ENCODE measurements at regions not wholly inside any gene's neighbourhood (a gene's known extent, or its start where the extent isn't known, plus 50 kb on each side); places are given as distances from the start of the nearest gene placed in this dataset.

DNA sequence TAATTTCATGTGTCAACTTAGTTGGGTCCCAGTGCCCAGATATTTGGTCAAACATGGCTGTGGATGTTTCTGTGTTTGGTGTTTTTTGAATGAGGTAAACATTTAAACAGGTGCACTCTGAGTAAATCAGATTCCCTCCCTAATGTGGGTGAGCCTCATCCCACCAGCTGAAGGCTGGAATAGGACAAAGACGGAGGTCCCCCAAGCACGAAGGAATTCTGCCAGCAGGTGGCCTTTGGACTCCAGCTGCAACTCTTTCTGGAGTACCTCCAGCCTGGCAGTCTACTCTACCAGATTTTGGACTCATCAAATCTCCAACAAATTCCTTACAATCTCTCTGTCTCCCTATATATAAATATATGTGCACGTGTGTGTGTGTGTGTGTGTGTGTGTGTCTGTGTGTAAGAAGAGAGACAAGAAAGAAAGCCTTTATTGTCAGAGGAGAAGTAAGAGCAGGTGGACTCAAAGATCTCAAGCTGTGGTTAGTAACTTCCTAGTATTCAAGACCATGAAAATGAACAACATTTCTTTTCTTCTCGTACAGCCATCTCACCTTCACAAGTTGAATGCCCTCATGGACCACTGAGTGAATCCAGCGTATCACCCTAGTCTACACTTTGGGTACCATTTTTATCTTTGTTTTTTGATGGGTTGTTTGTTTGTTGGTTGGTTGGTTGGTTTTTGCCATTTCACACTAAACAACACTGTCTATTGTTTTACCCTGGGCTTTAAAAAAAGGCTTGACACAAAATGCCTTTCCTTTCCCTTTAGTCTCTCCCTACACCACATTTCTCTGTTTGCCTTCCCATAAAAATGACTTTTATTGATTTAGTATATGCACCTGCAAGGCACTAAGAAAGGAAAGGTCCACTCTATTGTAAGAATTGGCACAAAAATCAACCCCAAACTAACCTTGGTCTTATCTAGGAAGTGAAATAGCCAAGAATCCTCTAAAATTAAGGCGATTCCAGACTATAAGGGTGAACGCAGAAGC lies 118.7 kb downstream of the TENT4A start:
- no peak for DNase-seq (ENCODE audit: low spot score)

DNA sequence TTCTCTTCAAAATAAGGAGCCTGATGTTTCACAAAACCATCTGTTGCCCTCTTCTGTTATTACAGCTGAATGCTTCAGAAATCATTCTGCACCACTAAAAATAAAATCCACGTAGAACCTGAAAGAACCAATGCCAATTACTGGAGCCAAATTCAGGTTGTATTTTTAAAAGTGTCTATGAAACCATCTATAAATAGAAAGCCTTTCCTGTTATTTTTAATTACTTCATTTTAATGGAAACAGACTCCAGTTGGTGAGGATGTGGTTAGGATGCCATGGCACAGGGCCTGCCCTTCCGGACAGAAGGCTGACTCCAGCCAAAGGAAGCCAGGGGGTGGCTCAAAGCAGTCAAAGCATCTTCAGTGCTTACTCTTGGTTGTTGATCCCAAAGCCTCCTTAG lies 119.8 kb downstream of the TENT4A start:
- no peak for DNase-seq (ENCODE audit: low spot score)

DNA sequence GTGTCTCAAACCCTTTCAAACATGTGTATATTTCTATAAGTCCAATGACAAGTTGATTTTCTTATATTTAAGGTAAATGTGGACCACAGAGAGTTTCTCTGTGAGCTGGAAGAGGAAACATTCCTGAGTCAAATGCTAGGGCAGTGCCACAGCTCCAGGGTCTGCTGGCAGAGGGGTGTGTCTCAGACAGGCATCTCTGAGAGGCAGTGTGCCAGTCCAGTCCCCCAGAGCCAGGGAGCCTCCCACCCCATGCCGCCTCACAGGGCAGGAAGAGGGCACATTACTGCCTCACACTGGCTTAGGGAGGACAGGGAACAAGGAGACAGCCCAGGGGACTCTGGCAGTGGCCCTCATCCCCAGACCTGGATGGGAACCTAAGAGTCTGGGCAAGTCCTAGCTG lies 120.2 kb downstream of the TENT4A start:
- no peak for DNase-seq (ENCODE audit: low spot score)

DNA sequence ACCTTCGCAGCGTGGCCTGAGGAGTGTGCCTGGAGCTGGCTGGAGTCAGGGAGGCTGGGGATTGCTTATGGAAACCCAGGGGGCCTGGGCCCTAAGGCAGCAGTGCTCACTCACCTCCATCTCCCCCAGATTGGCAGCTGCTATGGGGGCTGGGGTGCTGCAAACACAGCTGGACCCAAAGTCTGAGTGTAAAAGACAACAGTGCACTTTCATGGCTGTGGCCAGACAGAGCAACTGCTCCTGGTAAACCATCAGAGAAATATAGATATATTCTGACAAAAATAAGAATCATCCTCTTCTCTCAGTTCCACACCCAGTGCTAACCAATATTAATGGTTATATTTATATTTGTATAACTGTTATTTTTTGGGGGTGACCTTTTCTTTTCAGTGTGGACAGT lies 123.9 kb downstream of the TENT4A start:
- DNase-seq (ENCODE audit: low spot score) = no peak

DNA sequence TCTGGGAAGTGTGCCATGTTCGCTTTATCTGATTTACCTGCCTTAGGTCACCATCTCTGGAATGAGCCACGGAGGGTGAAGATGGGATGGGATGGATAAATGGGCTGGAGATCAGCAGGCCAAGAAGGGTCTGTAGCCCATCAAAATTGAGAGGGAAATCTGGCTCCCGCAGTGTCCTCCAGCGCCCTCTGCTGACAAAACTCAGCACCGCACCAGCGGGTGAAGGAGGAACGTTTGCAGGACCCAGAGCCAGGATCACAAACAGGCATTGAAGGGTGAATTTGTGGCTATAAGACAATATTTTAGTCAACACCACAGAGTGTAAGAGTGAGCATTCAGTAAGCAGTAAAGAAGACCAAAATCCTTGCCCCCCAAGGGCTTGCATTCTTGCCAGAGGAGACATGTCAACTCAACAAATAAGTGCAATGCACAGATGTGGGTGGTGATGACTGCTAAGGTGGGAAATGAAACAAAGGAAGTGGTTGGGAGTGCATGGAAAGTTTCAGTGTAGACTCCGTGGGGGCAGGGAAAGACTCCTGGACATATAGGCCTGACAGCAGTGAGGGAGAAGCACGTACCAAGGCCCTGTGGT lies 124.4 kb downstream of the TENT4A start:
- no peak for DNase-seq (ENCODE audit: low spot score)

DNA sequence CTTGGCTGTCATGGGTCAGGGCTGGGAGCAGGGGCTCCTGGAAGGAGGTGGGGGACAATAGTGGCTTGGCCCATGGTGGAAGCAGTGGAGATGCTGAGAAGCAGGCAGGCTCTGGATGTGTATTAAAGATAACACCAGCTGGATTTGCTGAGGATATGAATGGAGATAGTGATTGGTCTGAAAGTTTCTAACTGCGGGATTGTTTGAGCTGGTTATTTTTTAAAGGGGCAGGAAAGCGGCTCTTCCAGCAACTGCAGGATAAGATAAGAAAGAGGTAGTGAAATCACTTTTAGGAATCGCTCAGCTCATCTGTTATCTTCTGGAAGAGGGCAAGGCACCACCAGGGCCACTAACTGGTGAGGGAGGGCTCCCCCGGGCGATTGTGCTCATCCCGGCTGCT lies 125.5 kb downstream of the TENT4A start:
- no peak for DNase-seq (ENCODE audit: low spot score)

DNA sequence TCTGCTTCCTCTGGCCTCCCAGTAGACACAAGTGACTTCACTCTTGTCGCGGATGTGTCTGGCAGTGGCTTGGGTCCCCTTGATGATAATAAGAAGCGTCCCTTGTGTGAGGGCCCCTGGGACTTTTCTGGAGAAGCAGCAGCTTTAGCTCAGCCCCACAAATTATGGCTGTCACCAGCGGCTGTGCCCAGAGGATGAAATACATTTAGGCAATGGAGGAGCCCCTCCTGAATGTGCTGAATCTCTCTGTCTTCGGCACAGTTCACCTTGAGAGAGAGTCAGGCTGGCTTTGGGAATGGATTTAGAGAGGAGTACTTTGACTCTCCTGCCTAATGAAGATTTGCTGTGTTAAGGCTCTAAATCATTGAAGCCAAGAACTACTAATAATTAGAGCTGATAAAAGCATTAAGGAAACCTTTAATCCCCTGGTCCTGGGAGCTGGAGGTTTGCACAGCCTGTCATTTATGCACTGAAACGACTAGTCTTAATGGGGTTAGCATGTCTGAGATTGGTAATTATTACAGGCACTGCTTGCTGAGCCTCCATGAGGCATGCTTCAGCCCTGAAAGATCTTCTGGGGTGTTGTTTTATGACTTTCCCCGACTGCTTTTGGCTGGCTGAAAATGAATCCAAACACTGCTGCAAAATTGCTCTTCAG lies 127.0 kb downstream of the TENT4A start:
- DNase-seq (ENCODE audit: low spot score) = no peak

DNA sequence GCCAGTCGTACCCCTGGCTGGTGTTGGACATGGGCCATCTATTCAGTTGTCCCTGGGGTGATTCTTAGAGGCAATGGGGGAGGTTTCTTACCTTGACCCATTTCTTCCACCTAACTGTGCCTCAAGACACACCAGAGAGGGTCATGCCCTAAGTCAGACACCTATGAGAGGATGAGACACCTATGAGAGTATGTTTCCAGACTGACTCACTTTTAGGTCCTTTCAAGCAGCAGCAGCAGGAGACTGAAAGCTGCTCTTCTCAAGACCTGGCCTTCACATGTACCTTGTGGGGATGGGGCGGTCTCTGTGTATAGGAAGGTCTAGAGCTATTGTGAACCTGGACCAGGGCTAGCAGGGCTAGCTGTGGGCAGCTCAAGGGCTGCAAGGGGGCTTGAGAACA lies 130.1 kb downstream of the TENT4A start:
- no peak for DNase-seq (ENCODE audit: low spot score)

DNA sequence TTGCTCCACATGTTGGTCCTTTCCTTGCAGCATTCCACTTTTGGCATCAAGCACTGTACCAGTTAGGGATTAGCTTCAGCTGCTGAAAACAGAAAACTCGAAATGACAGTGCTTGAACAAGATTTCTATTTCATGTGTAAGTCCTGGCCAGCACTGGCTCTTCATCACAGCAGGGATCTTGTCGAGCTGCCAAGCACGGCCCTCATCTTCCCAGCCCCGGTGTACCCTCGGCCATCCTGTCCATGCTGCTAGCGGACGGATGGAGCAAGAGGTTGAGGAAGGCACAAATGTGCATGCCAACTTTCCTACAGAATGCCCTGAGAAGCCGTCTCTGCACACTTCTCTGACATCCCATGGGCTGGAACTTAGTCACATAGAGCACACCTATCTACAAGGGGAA lies 130.6 kb downstream of the TENT4A start:
- no peak for DNase-seq (ENCODE audit: low spot score)

DNA sequence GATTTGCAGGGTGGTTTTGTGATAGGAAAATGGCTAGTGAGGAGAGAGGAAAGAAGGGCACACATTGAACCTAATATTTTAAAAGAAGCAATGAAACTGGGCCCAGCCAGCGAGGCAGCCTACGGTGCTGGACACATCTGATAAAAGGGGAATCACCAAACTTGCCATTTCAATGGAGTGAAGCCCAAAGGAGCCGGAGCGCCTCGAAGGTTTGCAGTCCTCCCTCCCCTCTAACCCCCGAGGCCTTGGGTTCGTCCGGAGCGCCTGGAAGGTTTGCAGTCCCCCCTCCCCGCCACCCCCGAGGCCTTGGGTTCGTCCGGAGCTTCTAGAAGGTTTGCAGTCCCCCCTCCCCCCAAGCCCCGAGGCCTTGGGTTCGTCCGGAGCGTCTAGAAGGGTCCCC lies 132.6 kb downstream of the TENT4A start:
- DNase-seq (ENCODE audit: low spot score) = no peak

DNA sequence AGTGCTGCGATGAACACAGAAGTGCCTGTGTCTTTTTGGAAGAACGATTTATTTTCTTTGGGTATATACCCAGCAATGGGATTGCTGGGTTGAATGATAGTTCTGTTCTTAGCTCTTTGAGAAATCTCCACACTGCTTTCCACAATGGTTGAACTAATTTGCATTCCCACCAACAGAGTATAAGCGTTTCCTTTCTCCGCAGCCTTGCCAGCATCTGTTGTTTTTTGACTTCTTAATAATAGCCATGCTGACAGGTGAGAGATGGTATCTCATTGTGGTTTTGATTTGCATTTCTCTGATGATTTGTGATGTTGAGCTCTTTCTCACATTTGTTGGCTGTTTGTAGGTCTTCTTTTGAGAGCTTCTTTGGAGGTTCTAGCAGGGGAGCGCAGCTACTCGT lies 134.6 kb downstream of the TENT4A start:
- DNase-seq (ENCODE audit: low spot score) = no peak

DNA sequence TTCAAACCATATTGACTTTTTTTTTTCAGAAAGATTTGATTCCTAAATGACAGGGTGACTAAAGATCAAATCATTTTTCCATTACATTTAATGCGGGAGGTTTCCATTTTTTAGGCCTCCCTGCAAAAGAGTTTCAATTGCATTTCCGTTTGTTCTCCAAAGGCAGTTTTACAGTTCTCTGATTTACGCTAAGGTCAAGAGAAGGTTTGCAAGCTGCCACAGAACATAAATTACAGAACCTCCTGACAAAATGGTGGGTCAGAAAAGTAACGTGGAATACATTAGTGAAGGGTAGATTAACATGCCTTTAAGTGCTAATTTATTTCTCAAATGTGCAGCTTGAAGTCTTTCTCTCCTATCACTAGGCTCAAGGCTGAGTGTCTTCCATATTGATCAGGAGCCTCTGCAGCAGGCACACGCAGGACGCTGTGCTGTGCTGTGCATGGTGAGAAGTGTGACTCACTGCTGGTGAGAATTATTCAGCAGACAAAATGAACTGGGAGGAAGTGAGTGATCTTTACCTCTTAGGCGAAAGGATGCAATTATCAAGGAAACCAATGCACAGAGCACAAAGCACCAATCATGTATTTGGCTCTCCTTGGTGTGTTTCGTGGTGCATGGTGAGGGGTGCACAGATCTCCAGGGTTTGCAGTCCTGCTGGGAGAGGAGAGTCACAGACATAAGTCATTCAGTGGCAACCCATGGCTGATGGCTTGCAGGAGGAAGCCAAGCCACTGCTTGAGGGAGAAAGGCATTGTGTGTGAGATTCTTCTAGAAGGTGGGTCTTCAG lies 136.3 kb downstream of the TENT4A start:
- no peak for DNase-seq (ENCODE audit: low spot score)

DNA sequence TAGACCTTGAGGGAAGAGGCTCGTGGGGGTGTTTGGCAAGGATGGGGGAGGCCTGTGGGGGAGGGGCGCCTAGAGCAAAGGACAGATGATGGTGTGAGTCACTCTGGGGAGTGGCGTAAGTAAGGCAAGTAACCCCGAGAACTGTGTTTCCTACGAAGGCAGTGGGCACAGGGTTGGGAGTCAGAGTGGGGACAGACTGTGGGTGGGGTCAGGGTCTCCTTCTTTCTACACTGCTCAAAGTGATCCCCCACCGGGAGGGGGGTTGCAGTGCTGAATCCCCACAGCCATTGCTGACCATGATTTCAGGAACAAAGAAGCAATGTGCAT lies 136.8 kb downstream of the TENT4A start:
- no peak for DNase-seq (ENCODE audit: low spot score)

DNA sequence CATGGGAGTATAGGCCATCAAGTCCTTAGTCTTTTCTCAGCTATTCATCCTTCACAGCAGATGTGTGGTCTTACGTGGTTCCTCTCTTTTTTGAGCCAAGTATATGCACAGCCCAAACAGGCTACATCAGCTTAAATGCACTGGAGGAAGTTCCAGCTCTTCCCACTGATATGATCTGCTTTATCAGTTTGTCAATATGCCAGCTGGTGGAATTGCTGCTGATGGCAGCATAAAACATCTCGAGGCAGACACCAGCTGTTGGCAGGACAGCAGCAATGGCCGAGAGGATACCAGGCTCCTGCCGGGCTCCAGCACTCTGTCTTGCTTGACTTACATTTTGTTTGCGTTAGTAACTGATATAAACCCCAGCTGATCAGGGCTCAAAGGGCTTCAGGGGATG lies 143.4 kb downstream of the TENT4A start:
- no peak for DNase-seq (ENCODE audit: low spot score)

DNA sequence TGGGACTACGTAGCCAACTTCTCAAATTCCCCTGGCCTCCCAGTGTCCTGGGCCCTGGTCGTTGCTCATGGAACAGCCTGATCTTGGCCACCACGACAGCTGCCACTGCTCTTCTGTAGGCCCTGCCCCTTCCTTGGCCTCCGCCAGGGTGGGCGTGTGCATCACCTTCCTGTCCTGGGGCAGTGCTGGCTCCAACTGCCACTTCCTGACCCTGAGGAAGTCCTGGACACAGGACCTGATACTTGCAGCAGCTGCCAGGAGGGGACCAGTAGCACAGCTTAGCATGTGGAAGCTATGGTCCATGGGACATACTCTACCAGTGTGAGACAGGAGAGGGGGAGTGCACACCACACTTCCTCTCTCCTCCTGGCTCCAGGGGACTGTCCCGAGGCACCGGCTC lies 145.2 kb downstream of the TENT4A start:
- no peak for DNase-seq (ENCODE audit: low spot score)

DNA sequence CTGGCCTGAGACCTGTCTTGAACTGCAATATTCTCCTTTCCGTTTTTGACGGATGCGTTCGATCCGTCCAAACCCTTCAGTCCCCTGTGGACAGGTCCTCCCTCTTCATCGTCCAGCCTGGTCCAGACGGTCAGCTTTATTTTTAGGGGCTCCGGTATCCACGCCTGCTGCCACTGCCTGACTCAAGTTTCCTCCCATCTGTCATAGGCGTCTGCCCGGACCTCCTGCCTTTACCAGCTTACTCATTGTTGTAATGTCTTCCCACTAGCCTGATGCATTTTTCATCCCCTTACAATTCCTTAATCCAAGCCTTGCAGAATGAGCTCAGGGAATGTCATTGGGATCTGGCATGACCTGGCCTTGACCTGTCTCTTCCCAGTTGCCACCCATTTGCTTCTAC lies 145.8 kb downstream of the TENT4A start:
- DNase-seq (ENCODE audit: low spot score) = no peak

DNA sequence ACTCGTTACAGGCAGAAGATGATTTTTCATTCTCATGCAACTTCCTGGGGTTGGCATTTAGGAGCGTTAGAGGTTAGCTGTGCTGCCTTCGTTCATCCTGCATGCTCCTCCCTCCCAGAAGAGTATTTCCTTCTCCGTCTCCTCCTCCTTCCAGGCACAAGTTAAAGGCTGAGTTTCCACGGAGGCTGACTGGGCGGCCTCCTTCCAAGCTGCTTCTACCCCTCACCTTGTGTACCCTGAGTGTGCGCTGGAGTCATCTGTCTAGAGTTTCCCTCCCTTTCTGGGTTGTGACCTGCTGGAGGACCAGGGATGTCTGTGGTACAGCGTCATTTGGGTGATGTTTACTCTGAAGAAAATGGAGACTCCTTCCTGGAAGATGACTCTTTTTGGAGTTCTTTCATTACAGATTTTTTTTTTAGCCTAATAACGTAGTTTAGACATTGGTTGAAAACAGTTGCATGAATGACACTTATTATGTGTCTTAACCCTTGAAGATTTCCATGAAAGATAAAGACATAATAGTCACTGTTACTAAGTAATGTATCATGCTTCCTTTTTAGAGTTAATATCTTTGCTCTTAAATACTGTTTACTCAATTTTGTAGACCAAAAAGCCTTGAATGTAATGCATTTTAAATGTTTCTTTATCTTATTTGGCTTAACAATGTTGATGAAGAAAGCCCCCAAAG lies 146.9 kb downstream of the TENT4A start:
- no peak for DNase-seq (ENCODE audit: low spot score)

DNA sequence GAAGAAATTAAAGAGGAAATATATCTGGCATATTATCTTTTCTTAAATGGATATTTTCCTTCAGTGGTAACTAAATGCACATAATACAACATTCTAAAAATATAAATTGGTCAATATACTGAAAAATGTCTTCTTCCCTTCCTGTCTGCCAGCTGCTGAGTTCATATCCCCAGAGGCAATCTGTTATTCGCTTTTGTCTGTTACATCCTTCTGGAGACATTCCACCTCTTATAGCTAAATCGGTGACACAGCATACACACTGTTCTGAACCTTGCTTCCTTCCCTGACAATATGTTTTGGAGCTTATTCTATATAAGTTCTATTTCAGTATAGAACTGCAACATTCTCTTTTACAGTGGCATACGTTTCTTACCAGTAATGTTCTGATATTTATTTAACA lies 147.8 kb downstream of the TENT4A start:
- no peak for DNase-seq (ENCODE audit: low spot score)

DNA sequence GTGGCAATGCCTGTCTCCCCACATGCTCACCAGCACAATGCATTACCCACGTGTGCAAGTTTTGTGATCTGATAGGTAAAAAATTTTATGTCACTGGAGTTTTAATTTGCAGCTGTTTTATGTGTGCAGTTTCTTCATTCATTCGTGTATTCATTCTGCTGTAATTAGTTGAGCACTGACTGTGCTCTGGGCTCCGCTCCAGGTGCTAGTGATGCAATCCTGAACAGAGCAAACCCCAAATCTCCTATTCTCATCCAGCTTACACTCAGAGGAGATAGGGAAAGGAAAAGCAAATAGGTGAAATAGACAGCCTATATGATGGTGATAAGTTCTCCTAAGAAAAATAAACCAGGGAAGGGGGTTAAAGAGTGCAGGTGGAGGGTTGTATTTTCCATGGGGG lies 148.4 kb downstream of the TENT4A start:
- no peak for DNase-seq (ENCODE audit: low spot score)

DNA sequence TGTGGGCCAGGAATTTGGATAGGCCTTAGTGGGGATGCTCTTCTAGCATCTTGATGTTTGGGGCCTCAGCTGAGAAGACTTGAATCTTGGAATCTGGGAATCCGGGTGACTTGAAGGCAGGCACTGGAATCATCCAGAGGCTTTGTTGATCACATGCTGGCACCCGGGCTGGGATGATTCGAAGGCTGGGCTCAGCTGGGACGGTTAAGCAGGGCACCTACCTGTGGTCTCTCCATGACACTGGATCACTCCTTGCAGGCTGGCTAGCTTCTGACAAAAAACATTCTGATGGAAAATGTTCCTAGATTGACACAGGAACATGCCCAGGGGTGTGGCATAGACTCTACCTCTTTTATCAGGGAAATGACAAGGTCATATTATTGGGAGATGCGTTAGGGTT lies 149.1 kb downstream of the TENT4A start:
- no peak for DNase-seq (ENCODE audit: low spot score)

DNA sequence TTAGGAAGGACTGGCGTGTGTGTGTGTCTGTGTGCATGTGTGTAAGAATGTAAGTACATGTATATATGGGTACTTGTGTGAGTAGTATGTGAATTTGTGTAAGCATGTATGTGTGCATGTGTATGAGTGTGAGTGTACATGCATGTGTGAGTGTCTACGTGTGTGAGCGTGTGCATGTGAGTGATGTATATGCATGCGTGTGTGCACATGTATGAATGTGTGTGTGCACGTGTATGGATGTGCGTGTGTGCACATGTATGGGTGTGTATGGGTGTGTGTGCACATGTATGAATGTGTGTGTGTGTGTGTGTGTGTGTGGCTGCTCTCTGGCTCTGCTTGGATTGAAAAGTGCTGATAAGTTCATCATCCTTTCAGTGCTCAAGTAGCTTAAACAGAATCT lies 154.5 kb downstream of the TENT4A start:
- DNase-seq (ENCODE audit: low spot score) = no peak

DNA sequence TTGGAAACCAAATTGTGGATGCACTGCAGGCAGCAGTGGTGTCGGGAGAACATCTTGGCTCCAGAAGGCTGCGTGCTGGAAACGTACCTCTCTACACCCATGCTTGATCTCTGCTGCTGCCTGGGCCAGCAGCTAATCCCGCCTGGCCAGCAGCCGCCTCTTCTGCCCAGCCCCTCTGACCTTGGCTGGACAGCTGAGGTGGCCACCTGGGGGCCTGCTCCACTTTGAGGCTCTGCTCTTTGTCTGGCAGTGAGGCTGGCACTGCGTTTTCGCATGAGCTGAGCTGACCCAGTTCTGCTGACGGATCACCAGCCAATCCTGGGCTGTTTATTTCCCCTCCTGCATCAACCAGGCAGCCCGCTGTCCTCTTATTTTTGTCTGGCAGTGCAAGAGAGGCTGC lies 154.9 kb downstream of the TENT4A start:
- DNase-seq (ENCODE audit: low spot score) = no peak

Data from mucosa of gallbladder (tissue), 1 donor.